Activated CD8-positive, alpha-beta T cell treated with anti-CD3 and anti-CD28 coated beads, Interleukin-2, amount 10 ng/mL, durations not matched to agents 7 days and 5 days (primary cell): ENCODE measurements at regions not wholly inside any gene's neighbourhood (a gene's known extent, or its start where the extent isn't known, plus 50 kb on each side); places are given as distances from the start of the nearest gene placed in this dataset.
"Not testable (repeated sequence)": the region's sequence is repeated elsewhere in the genome, so short reads cannot be mapped to it uniquely, and the experiment has no call there.

ENCODE experiments used
- ATAC-seq: fragments of 150-1000 bp; cut with Tn5 transposase; one replicate; pipeline ENCODE4 v1.10.0; 2021; ENCODE audit warnings: moderate library complexity
- CTCF ChIA-PET: fragments of 350-600 bp; sonication (Branson Sonifier 250); formaldehyde crosslinking; loops from one replicate; lab custom pipeline; 2021; ENCODE audit warnings: antibody characterized with exemption; lab: Charles Lee
- POLR2A ChIA-PET: fragments of 350-600 bp; sonication (Branson Sonifier 250); formaldehyde crosslinking; loops from one replicate; lab custom pipeline; 2021; ENCODE audit warnings: antibody characterized with exemption; lab: Charles Lee
- DNase-seq: peaks from one replicate; pipeline ENCODE4 v3.0.0-alpha.2; 2020
- H3K27ac Mint-ChIP-seq: one replicate; pipeline ENCODE4 v1.8.0; 2021; ENCODE audit warnings: mild to moderate bottlenecking, mixed read lengths
- H3K27me3 Mint-ChIP-seq: one replicate; pipeline ENCODE4 v1.8.0; 2021; ENCODE audit warnings: low read depth, mixed read lengths
- H3K36me3 Mint-ChIP-seq: one replicate; pipeline ENCODE4 v1.8.0; 2021; ENCODE audit warnings: low read depth, mixed read lengths
- H3K4me1 Mint-ChIP-seq: one replicate; pipeline ENCODE4 v1.8.0; 2021; ENCODE audit warnings: low read depth, mixed read lengths
- H3K4me3 Mint-ChIP-seq: one replicate; pipeline ENCODE4 v1.8.0; 2021; ENCODE audit warnings: mild to moderate bottlenecking, mixed read lengths
- H3K9me3 Mint-ChIP-seq: one replicate; pipeline ENCODE4 v1.8.0; 2022; ENCODE audit warnings: mixed read lengths; ENCODE audit not compliant: insufficient read depth

GRCh38 chr3:159672728-159673688 lies 315.6 kb upstream of the IL12A start:
- Mint-ChIP-seq H3K27me3 (no peaks in the 10 kb centered on the region), H3K36me3 (no peaks in the 10 kb centered on the region), H3K9me3 (no peaks in the 10 kb centered on the region), H3K4me3 (no peak overlapping the region), H3K27ac (no peak overlapping the region), H3K4me1 (no peaks in the 10 kb centered on the region)
- DNase-seq = no peak
- no peak for ATAC-seq
- ChIA-PET POLR2A (no interaction called here), CTCF (no interaction called here)

- CTCF ChIA-PET = no interaction called here
Measured at GRCh38 chr3:159674583-159674982, 314.1 kb upstream of the IL12A start.

GRCh38 chr3:159675285-159675684 lies 313.4 kb upstream of the IL12A start:
- ChIA-PET CTCF (no interaction called here), POLR2A (no interaction called here)
- Mint-ChIP-seq H3K4me3 (no peak overlapping the region), H3K27me3 (no peaks in the 10 kb centered on the region), H3K4me1 (no peaks in the 10 kb centered on the region), H3K9me3 (no peaks in the 10 kb centered on the region), H3K27ac (no peak overlapping the region), H3K36me3 (no peaks in the 10 kb centered on the region)
- ATAC-seq = no peak
- DNase-seq = no peak

More at GRCh38 chr3:159674583-159674982, 314.1 kb upstream of the IL12A start:
- no peaks in the 10 kb centered on the region for H3K9me3 Mint-ChIP-seq
- ATAC-seq (no peak), DNase-seq (no peak)
- no peaks in the 10 kb centered on the region for H3K27me3 Mint-ChIP-seq
- H3K4me3 Mint-ChIP-seq = no peak overlapping the region
- POLR2A ChIA-PET = no interaction called here
- no peaks in the 10 kb centered on the region for H3K36me3 Mint-ChIP-seq
- no peaks in the 10 kb centered on the region for H3K4me1 Mint-ChIP-seq
- no peak overlapping the region for H3K27ac Mint-ChIP-seq

- H3K36me3 Mint-ChIP-seq = no peaks in the 10 kb centered on the region
- H3K9me3 Mint-ChIP-seq = no peaks in the 10 kb centered on the region
- no peaks in the 10 kb centered on the region for H3K4me1 Mint-ChIP-seq
- POLR2A ChIA-PET = no interaction called here
- no peak overlapping the region for H3K27ac Mint-ChIP-seq
- DNase-seq (no peak), ATAC-seq (no peak)
- no peaks in the 10 kb centered on the region for H3K27me3 Mint-ChIP-seq
- CTCF ChIA-PET = no interaction called here
- no peak overlapping the region for H3K4me3 Mint-ChIP-seq
Measured at GRCh38 chr3:159679900-159680299, 308.7 kb upstream of the IL12A start.

- H3K9me3 Mint-ChIP-seq, CTCF ChIA-PET, H3K4me1 Mint-ChIP-seq, H3K27me3 Mint-ChIP-seq, H3K36me3 Mint-ChIP-seq, ATAC-seq, H3K27ac Mint-ChIP-seq, H3K4me3 Mint-ChIP-seq, POLR2A ChIA-PET, DNase-seq: not testable (repeated sequence)
Measured at GRCh38 chr3:159681717-159682116, 306.9 kb upstream of the IL12A start.

- H3K4me1 Mint-ChIP-seq = no peaks in the 10 kb centered on the region
- H3K27me3 Mint-ChIP-seq = no peaks in the 10 kb centered on the region
- H3K4me3 Mint-ChIP-seq = no peak overlapping the region
- ChIA-PET CTCF (interaction anchor here (0.6 kb wide), 1 partner anchor 33 kb away, joined by 3 read pairs; no protein-coding TSS in a partner anchor), POLR2A (no interaction called here)
- DNase-seq (no peak), ATAC-seq (no peak)
- no peaks in the 10 kb centered on the region for H3K36me3 Mint-ChIP-seq
- no peak overlapping the region for H3K27ac Mint-ChIP-seq
- H3K9me3 Mint-ChIP-seq = no peaks in the 10 kb centered on the region
Measured at GRCh38 chr3:159685801-159686200, 302.8 kb upstream of the IL12A start.

GRCh38 chr3:159693226-159693625 lies 295.4 kb upstream of the IL12A start:
- Mint-ChIP-seq H3K4me1 (no peaks in the 10 kb centered on the region), H3K9me3 (no peaks in the 10 kb centered on the region), H3K27ac (no peak overlapping the region), H3K4me3 (no peak overlapping the region), H3K27me3 (no peaks in the 10 kb centered on the region), H3K36me3 (no peaks in the 10 kb centered on the region)
- DNase-seq (no peak), ATAC-seq (no peak)
- ChIA-PET POLR2A (no interaction called here), CTCF (no interaction called here)

GRCh38 chr3:159711560-159712333 lies 276.9 kb upstream of the IL12A start:
- no peaks in the 10 kb centered on the region for H3K4me1 Mint-ChIP-seq
- H3K27me3 Mint-ChIP-seq = no peaks in the 10 kb centered on the region
- POLR2A ChIA-PET = no interaction called here
- ATAC-seq = no peak
- H3K9me3 Mint-ChIP-seq = no peaks in the 10 kb centered on the region
- CTCF ChIA-PET = no interaction called here
- no peak for DNase-seq
- no peak overlapping the region for H3K4me3 Mint-ChIP-seq
- H3K27ac Mint-ChIP-seq = no peak overlapping the region
- H3K36me3 Mint-ChIP-seq = no peaks in the 10 kb centered on the region

GRCh38 chr3:159721324-159721723 lies 267.3 kb upstream of the IL12A start:
- no peak overlapping the region for H3K4me3 Mint-ChIP-seq
- ATAC-seq (no peak), DNase-seq (no peak)
- H3K9me3 Mint-ChIP-seq = no peaks in the 10 kb centered on the region
- POLR2A ChIA-PET = no interaction called here
- H3K36me3 Mint-ChIP-seq = no peaks in the 10 kb centered on the region
- H3K27me3 Mint-ChIP-seq = no peaks in the 10 kb centered on the region
- no peak overlapping the region for H3K27ac Mint-ChIP-seq
- no peaks in the 10 kb centered on the region for H3K4me1 Mint-ChIP-seq
- CTCF ChIA-PET = no interaction called here

- no peaks in the 10 kb centered on the region for H3K4me1 Mint-ChIP-seq
- H3K27ac Mint-ChIP-seq = no peak overlapping the region
- no peaks in the 10 kb centered on the region for H3K9me3 Mint-ChIP-seq
- no peaks in the 10 kb centered on the region for H3K36me3 Mint-ChIP-seq
- H3K4me3 Mint-ChIP-seq = no peak overlapping the region
- DNase-seq (no peak), ATAC-seq (no peak)
- ChIA-PET CTCF (interaction anchor here (0.9 kb wide), 1 partner anchor 18 kb away, joined by 3 read pairs; no protein-coding TSS in a partner anchor), POLR2A (no interaction called here)
- H3K27me3 Mint-ChIP-seq = no peaks in the 10 kb centered on the region
Measured at GRCh38 chr3:159723295-159723694, 265.3 kb upstream of the IL12A start.

GRCh38 chr3:159724627-159725026 lies 264.0 kb upstream of the IL12A start:
- Mint-ChIP-seq H3K27ac (no peak overlapping the region), H3K36me3 (no peaks in the 10 kb centered on the region), H3K27me3 (no peaks in the 10 kb centered on the region), H3K4me1 (no peaks in the 10 kb centered on the region), H3K9me3 (no peaks in the 10 kb centered on the region), H3K4me3 (no peak overlapping the region)
- no peak for ATAC-seq
- no peak for DNase-seq
- POLR2A ChIA-PET = no interaction called here
- CTCF ChIA-PET = no interaction called here
